ENCODE measurements at regions not wholly inside any gene's neighbourhood (a gene's known extent, or its start where the extent isn't known, plus 50 kb on each side); places are given as distances from the start of the nearest gene placed in this dataset.

GRCh38 chr2:217013926-217014325 is 154.1 kb upstream of the TNP1 start:
- TF ChIP-seq PKNOX1 (IDR thresholded peaks at IDR 0.05) (no peak), ZNF384 (IDR thresholded peaks at IDR 0.05) (no peak), SUZ12 (IDR thresholded peaks at IDR 0.05) (no peak), CTBP1 (IDR thresholded peaks at IDR 0.05; ENCODE audit: borderline replicate concordance) (no peak)

Measured in HEK293T (cell line).